C4-2B (cell line): ENCODE measurements at regions not wholly inside any gene's neighbourhood (a gene's known extent, or its start where the extent isn't known, plus 50 kb on each side); places are given as distances from the start of the nearest gene placed in this dataset.

Source experiments
- H3K27ac ChIP-seq: fragments of 450-650 bp; 2 replicates; pipeline ENCODE4 v1.5.1; 2017
- ZFX ChIP-seq: fragments of 450-650 bp; IDR thresholded peaks from 2 replicates; pipeline ENCODE4 v1.6.1; 2017
- TF ChIP-seq, protein P1 (sequence below): fragments of 450-650 bp; conservative IDR thresholded peaks from 2 replicates; pipeline ENCODE4 v1.5.1; 2017; ENCODE audit warnings: mild to moderate bottlenecking

- TF ChIP-seq, protein P1, sequence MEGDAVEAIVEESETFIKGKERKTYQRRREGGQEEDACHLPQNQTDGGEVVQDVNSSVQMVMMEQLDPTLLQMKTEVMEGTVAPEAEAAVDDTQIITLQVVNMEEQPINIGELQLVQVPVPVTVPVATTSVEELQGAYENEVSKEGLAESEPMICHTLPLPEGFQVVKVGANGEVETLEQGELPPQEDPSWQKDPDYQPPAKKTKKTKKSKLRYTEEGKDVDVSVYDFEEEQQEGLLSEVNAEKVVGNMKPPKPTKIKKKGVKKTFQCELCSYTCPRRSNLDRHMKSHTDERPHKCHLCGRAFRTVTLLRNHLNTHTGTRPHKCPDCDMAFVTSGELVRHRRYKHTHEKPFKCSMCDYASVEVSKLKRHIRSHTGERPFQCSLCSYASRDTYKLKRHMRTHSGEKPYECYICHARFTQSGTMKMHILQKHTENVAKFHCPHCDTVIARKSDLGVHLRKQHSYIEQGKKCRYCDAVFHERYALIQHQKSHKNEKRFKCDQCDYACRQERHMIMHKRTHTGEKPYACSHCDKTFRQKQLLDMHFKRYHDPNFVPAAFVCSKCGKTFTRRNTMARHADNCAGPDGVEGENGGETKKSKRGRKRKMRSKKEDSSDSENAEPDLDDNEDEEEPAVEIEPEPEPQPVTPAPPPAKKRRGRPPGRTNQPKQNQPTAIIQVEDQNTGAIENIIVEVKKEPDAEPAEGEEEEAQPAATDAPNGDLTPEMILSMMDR, result no peak
- TF ChIP-seq ZFX, result no peak
- no peak overlapping the region for H3K27ac ChIP-seq
These were observed 287.0 kb upstream of the RASGEF1B start for GRCh38 chr4:81758574-81759264.

GRCh38 chr4:81757691-81758090 lies 286.0 kb upstream of the RASGEF1B start:
- no peak for TF ChIP-seq ZFX
- TF ChIP-seq, protein P1, result no peak
- H3K27ac ChIP-seq, result no peak overlapping the region

DNA sequence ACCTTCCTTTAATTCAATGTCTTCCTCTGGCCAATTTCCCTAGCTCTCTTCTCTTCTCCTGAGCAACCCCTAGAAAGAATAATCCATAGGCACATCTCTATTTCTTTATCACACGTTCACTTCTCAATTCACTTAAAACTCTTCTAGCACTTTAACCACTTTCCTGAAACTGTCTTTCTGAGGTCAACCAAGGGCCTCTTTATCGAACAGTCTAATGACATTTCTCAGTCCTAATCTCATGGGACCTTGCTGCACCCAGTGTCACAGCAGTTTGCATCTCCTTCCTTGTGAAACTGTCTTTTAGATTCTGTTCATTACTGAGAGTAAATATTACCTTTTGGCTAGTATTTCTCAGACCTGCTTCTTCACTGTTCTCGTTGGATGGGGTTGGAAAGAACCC lies 285.3 kb upstream of the RASGEF1B start:
- H3K27ac ChIP-seq, result no peak overlapping the region
- no peak for TF ChIP-seq ZFX
- TF ChIP-seq, protein P1, result no peak

DNA sequence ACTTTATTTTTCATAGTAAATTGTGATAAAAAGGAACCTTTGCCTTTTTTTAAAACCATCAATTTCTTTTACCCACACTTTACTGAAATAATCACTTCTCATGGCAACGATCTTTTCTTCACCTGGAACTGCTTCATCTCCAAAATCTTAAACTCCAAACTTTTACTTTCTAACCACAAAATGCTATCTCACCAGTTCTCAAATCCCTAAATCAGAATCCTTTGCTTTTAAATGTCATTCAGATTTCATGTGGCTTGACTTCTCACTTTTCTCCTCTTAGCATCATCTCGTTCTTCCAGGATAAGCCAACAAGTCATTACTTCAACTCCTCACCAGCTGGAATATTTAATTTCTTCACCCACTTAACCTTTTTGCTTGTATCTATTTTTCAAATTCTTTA lies 284.3 kb upstream of the RASGEF1B start:
- TF ChIP-seq ZFX, result no peak
- TF ChIP-seq, protein P1, result no peak
- no peak overlapping the region for H3K27ac ChIP-seq

GRCh38 chr4:81754169-81754568 lies 282.5 kb upstream of the RASGEF1B start:
- H3K27ac ChIP-seq, result no peak overlapping the region
- TF ChIP-seq, protein P1, result no peak
- no peak for TF ChIP-seq ZFX

DNA sequence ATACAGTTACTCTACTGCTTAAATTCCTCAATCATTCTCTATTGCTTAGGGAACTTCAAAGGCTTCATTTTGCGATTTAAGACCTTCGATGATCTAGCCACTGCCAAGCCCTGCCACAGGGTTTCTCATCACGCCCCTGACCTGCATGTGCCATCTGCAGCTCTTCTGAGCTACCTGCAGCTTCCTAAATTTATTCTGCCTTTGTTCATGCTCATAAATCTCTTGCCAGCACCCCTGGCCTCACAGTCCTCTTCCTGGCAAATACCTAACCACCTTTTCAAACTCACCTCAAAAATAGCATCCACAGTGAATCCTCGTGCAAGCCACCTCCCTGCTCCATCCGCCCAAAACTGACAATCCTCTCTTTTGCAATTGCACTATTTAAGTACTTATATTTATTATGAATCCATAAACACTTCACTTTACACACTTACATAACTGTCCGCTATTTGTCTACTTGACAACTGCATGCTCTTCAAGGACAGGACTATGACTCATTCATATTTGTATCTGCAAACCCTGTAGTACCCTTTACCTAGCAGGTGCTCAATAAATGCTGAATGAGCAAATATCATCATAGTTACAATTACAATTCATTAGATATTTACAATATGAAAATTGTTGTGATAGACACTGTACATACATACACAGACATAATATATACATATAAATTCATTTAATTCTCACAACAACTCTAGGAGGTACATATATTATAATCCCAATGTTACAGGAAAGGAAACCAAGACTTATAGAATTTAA lies 280.0 kb upstream of the RASGEF1B start:
- no peak for TF ChIP-seq ZFX
- TF ChIP-seq, protein P1, result no peak
- H3K27ac ChIP-seq, result no peak overlapping the region

DNA sequence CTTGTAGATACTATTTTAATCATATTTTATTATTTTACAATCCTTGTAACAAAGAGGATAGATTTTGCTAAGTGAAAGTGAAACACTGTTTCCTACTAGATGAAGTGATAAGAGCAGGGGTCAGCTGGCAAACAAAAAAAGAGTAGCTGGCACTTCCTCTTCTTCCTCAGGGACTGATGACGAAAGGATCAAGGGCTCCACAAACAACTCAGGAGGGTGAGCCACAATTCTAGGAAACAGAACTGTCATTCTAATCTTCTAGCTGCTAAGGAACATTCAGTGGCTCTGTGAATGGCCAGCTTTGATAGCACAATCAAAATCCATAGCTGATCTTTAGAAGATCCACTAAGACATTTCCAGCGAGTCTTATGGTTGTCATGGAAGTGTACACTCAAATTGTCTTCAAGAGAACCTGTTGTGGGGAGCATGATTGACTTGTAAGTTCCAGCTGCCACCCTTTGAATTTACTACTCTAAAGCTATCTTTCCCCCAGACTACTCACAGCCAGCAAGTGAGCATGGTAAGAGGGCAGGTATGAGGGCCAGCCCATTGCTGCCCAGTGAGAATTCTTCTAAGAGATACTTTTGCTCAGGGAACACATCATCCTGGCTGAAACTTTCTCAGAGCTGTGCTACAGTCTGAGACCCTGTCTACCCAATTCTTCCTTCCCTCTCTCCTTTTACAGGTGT lies 275.7 kb upstream of the RASGEF1B start:
- H3K27ac ChIP-seq, result no peak overlapping the region

More for the DNA sequence above, 275.7 kb upstream of the RASGEF1B start:
- TF ChIP-seq, protein P1, result no peak
- no peak for TF ChIP-seq ZFX
